Stimulated activated CD8-positive, alpha-beta memory T cell treated with anti-CD3 and anti-CD28 coated beads, Interleukin-7, amount 100 ng/mL, for 1 hour (primary cell): ENCODE measurements at regions not wholly inside any gene's neighbourhood (a gene's known extent, or its start where the extent isn't known, plus 50 kb on each side); places are given as distances from the start of the nearest gene placed in this dataset.
"Not testable (repeated sequence)": the region's sequence is repeated elsewhere in the genome, so short reads cannot be mapped to it uniquely, and the experiment has no call there.

Experiments used
- DNase-seq, 2 donors: peaks; one replicate each; pipeline ENCODE4 v3.0.0-alpha.2; 2020; ENCODE audit warnings: low read depth in 2 of 2

DNA sequence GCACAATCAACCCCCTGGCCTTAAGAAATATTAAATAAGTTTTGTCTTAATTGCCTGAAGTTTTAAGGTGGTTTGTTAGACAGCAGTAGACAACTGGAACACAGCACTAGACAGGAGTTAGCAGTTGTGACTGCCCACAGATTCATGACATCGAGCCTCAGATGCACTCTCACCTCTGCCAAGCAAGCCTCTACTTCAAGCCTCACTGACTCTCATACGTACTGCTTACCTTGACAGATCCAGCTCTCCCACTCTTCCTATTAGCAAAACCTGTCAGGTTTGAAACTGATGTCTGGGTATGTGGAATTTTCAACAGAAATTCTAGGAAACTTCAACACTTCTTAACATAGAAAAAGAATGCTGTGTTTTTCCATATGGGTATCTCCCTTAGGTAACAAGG is 382.9 kb upstream of the DPH6 start:
- DNase-seq: no peak

DNA sequence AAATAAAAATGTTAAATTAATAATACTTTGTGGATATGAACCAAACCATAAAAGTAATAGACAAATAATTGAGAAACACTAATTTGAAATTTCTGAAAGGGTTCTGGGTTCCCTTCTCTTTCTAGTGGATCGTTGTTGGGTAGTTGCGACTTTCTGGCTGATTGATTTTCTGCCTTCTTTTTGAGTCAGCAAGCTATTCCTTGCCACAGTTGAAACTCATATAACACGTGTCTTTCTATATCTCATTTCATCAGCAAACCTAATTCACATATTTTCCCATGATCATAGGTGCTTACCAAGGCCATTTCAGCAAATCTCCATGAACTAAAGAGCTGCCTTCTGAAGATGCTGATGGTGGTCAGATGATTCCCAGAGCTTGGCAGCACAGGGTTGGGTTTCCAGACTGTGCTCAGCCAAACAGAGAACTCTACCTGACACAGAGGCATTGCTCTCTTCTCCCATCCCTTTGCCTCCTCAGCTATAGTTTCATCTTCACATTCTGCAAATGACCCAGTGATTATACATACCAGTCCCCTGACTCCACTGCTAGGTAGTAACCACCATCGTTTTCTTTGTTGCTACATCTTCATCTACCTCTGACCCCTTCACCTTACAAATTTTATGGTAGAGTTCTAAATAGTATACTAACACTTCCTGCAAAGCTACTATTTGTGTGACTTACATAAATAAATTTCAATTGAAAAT is 383.9 kb upstream of the DPH6 start:
- DNase-seq: no peak

DNA sequence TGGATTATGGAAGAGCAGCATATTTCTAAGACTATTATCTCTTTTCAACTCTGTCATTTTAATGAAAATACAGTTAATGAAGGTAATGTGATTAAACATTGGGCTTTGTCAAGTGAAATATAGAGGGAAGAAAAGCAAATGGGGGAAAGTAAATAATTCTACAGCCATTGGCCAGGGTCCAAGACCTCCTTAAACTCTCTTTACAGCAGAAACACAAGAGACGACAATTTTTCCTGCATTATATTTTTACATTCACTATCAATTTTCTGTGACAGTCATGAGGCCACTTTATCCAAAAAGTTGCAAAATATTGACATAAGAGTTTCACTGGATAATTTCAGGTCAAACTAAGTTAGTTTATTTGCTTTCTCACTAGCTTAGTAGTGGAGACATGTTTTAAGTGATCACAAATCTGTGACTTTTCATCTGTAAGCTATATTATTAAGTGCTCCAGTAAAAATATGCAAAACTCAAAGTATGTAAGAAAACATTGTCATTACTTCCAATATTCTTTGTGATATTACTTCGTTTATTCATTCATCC is 385.9 kb upstream of the DPH6 start:
- DNase-seq: no peak

DNA sequence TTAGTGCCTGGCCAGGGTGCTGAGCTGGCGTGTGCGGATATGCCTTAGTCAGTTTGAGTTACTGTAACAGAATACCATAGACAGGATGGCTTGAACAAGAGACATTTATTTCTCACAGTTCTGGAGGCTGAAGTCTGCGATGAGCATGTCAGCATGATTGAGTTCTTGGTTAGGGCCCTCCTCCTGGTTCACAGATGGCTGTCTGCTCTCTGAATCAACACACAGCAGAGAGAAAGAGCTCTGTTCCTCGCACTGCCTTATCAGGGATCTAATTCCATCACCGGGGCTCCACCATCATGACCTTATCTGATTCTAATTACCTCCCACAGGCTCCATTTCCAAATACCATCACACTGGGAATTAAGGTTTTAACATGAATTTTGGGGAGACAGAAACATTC is 386.6 kb upstream of the DPH6 start:
- no peak for DNase-seq

DNA sequence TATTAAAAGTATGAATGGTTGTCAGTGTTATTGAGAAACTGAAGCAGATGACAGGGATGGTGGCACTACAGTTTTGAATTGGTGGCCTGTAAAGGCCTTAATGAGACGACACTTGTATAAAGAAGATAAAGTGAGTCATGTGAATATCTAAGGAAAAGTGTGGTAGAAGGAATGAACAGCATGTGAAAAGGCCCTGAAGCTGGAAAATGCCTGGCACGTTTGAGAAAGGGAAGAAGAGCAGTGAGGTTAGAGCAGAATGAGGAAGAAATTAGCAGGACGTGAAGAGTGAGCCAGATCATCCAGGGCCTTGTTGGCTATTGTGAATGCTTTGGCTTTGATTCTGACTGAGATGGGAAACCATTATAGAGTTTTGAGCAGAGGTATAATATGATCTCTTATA is 387.6 kb upstream of the DPH6 start:
- DNase-seq: no peak

GRCh38 chr15:35934383-35935049 is 388.6 kb upstream of the DPH6 start:
- no peak for DNase-seq

DNA sequence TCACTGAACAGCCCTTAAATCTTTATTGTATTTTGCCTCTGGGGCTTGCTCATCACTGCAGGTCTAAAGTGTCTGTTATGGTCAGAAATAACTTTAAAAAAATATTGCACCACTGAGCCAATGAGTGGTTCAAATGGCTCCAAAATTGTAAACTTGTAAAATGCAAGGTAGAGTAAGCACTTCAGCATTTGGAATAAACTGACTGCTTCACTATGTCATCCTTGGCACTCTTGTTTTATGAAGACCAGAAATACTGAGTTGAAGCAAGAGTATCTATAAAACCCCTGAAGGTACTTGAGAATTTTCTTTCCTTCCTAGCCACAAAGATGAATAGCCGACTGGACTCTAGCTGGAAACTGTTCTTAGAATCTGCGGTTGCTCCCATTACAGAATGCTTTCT is 390.3 kb upstream of the DPH6 start:
- no peak for DNase-seq

- DNase-seq: no peak
Measured at GRCh38 chr15:35937380-35937779, 391.4 kb upstream of the DPH6 start.

DNA sequence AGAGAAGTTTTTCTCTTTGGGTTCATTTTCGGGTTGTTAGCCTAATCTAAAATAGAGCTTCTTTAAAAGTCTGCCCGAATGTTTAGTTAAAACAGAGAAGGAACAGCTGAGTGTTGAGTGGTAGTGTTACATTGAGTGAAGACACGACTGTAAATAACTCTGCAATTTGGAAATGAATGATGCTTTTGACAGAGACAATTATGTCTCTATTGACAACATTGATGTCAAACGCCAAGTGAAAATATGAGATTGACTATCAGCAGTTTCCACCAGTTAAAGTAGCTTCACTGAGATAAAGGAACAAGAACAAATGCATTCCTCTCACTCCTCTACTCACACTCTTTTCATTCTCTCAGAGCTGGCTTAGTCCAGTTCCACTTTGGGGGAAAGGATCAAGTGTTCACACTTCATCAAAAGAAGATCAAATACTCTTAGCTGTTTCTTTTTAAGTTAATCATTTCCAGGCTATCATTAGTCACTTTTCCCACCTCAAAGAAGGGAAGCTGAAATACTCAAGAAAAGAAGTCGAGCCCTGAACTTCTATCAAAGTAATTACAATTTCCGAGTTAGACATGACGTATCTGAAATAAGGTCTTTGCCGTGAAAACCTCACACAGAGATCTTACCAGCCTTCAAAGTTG is 399.1 kb upstream of the DPH6 start:
- no peak for DNase-seq

DNA sequence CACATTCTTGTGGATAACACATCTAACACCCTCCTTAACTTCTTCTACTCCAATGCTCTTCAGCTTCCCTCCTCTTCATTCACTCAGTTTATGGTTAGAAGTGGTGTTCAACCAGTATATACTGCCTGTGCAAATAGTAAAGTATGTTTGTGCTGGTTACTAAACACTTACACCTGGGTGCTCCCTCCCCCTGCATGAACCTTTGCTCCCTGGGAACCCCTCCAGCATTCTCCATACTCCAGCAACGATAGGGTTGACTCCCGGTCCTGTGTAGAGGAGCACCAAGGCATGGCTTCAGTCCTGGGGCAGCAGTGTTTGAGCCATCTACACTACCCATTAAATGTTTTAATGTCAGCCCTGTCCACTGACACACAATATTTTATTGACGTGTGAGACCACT is 407.5 kb upstream of the DPH6 start:
- DNase-seq: no peak

- DNase-seq: no peak
Measured at GRCh38 chr15:35956056-35956455, 410.1 kb upstream of the DPH6 start.

GRCh38 chr15:35958021-35958420 is 412.1 kb upstream of the DPH6 start:
- no peak for DNase-seq

- no peak for DNase-seq
Measured at GRCh38 chr15:35958975-35959374, 413.0 kb upstream of the DPH6 start.

GRCh38 chr15:35963326-35963725 is 417.4 kb upstream of the DPH6 start:
- DNase-seq: no peak

- DNase-seq: no peak
Measured at GRCh38 chr15:35966781-35967180, 420.8 kb upstream of the DPH6 start.

- DNase-seq: not testable (repeated sequence)
Measured at GRCh38 chr15:35967968-35968367, 422.0 kb upstream of the DPH6 start.

- no peak for DNase-seq
Measured at GRCh38 chr15:35973029-35973428, 427.1 kb upstream of the DPH6 start.

DNA sequence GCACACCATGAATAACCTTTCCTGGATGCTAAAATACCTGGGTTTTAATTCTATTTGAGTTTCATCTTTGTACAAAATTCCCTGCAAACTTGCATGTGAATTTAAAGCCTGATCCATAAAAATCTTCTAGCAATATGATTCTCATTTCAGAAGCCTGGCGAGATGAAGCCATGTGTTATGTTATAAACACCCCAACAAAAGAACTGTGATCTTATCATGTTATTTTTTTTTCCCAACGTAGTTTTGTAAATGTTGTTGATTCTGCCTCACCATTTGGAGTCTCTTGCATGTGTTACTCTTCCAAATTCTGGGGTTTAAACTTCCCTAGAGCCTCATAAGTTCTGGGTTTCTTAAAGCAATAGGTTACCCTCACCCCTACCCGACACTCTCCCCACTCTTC is 428.1 kb upstream of the DPH6 start:
- no peak for DNase-seq

GRCh38 chr15:35975941-35976340 is 430.0 kb upstream of the DPH6 start:
- DNase-seq: no peak

GRCh38 chr15:35979608-35980007 is 433.6 kb upstream of the DPH6 start:
- DNase-seq: no peak

DNA sequence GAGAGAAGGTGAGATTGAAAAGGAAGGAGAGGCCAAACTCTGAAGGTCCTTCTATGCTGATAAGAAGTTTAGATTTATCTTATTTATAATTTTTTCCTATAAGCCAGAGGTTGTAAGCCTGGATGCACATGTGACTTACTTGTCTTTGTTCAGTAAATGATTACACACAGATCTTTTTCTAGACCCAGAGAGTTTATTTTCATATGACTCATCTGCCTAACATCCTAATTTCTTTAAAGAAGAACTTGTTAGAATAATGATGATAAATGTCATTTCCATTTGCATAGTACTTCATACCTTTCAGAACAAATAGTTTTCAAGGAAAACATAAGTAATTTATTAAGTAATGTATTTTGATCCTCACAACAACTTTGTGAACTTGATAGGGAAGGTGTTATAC is 434.8 kb upstream of the DPH6 start:
- DNase-seq: no peak

- DNase-seq: no peak
Measured at GRCh38 chr15:35986191-35986721, 440.3 kb upstream of the DPH6 start.

- no peak for DNase-seq
Measured at GRCh38 chr15:35987056-35987455, 441.1 kb upstream of the DPH6 start.
